ENCODE measurements at regions not wholly inside any gene's neighbourhood (a gene's known extent, or its start where the extent isn't known, plus 50 kb on each side); places are given as distances from the start of the nearest gene placed in this dataset.

DNA sequence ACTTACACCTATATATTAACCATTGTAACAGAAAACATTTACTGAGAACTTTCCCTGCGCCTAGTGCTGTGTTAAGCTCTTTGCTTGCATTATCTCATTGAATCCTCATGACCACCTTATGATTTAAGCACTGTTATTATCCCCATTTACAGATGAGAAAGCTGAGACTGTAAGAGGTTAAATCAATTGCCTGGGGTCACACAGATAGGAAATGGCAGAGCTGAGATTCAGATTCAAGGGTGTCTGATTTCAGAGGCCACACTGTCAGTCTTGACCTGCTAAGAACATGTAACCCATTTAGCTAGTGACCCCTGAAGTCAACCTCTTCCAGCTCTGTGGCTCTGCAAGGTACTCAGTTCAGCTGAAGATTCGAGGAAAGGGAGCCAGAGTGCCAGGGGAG is 143.9 kb downstream of the TLE3 start:
- no peak for TF ChIP-seq RAD21 (IDR thresholded peaks at IDR 0.05; ENCODE audit: low read length)
- TF ChIP-seq, protein P1, sequence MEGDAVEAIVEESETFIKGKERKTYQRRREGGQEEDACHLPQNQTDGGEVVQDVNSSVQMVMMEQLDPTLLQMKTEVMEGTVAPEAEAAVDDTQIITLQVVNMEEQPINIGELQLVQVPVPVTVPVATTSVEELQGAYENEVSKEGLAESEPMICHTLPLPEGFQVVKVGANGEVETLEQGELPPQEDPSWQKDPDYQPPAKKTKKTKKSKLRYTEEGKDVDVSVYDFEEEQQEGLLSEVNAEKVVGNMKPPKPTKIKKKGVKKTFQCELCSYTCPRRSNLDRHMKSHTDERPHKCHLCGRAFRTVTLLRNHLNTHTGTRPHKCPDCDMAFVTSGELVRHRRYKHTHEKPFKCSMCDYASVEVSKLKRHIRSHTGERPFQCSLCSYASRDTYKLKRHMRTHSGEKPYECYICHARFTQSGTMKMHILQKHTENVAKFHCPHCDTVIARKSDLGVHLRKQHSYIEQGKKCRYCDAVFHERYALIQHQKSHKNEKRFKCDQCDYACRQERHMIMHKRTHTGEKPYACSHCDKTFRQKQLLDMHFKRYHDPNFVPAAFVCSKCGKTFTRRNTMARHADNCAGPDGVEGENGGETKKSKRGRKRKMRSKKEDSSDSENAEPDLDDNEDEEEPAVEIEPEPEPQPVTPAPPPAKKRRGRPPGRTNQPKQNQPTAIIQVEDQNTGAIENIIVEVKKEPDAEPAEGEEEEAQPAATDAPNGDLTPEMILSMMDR (conservative IDR thresholded peaks at IDR 0.05; ENCODE audit: low read depth, low read length): no peak
- TF ChIP-seq NFE2L2 (IDR thresholded peaks at IDR 0.05; ENCODE audit: low read depth, low read length): no peak
- TF ChIP-seq RCOR1 (IDR thresholded peaks at IDR 0.05; ENCODE audit: insufficient replicate concordance, low read length): no peak
- TF ChIP-seq, protein P2, sequence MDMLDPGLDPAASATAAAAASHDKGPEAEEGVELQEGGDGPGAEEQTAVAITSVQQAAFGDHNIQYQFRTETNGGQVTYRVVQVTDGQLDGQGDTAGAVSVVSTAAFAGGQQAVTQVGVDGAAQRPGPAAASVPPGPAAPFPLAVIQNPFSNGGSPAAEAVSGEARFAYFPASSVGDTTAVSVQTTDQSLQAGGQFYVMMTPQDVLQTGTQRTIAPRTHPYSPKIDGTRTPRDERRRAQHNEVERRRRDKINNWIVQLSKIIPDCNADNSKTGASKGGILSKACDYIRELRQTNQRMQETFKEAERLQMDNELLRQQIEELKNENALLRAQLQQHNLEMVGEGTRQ (IDR thresholded peaks at IDR 0.05; ENCODE audit: low read depth, low read length): no peak
- no peak for TF ChIP-seq MAZ (IDR thresholded peaks at IDR 0.05; ENCODE audit: borderline replicate concordance, low read depth, low read length)
- TF ChIP-seq MAFK (IDR thresholded peaks at IDR 0.05; ENCODE audit: low read depth, low read length): no peak
- TF ChIP-seq POLR2A (IDR thresholded peaks at IDR 0.05; ENCODE audit: low read depth, low read length): no peak
- no peak for TF ChIP-seq RFX5 (IDR thresholded peaks at IDR 0.05; ENCODE audit: low read depth, low read length)
- no peak for TF ChIP-seq SMC3 (IDR thresholded peaks at IDR 0.05; ENCODE audit: low read depth, low read length)
- TF ChIP-seq MXI1 (IDR thresholded peaks at IDR 0.05; ENCODE audit: borderline replicate concordance, low read depth, low read length): no peak
- TF ChIP-seq CHD1 (IDR thresholded peaks at IDR 0.05; ENCODE audit: low read depth, low read length): no peak
